Smooth muscle cell (in vitro differentiated cells): ENCODE measurements at regions not wholly inside any gene's neighbourhood (a gene's known extent, or its start where the extent isn't known, plus 50 kb on each side); places are given as distances from the start of the nearest gene placed in this dataset.
"Not testable (repeated sequence)": the region's sequence is repeated elsewhere in the genome, so short reads cannot be mapped to it uniquely, and the experiment has no call there.

Experiments
- DNase-seq: peaks from one replicate; lab custom pipeline; 2025; ENCODE audit not compliant: unreplicated experiment; lab: John Stamatoyannopoulos, UW
- H2AFZ ChIP-seq: fragments of 200-600 bp; sonication (generic); 2 replicates; pipeline ENCODE4 v1.6.0; 2016; ENCODE audit warnings: antibody characterized with exemption, low read depth, mild to moderate bottlenecking
- H3F3A ChIP-seq: fragments of 200-600 bp; sonication (generic); 2 replicates; pipeline ENCODE4 v1.6.0; 2017; ENCODE audit warnings: antibody characterized with exemption, low read depth
- H3K27ac ChIP-seq: fragments of 200-600 bp; sonication (generic); 2 replicates; pipeline ENCODE4 v1.5.1; 2016; ENCODE audit warnings: low read depth, mild to moderate bottlenecking
- H3K27me3 ChIP-seq: fragments of 200-600 bp; sonication (generic); 2 replicates; pipeline ENCODE4 v1.6.1; 2016; ENCODE audit warnings: low read depth, mild to moderate bottlenecking
- H3K36me3 ChIP-seq: fragments of 200-600 bp; sonication (generic); 2 replicates; pipeline ENCODE4 v1.5.1; 2016; ENCODE audit warnings: low read depth
- H3K4me1 ChIP-seq: fragments of 200-600 bp; sonication (generic); 2 replicates; pipeline ENCODE4 v1.5.1; 2016; ENCODE audit warnings: low read depth
- H3K4me2 ChIP-seq: fragments of 200-600 bp; sonication (generic); 2 replicates; pipeline ENCODE4 v1.6.0; 2016; ENCODE audit warnings: mild to moderate bottlenecking
- H3K4me3 ChIP-seq: fragments of 200-600 bp; sonication (generic); 2 replicates; pipeline ENCODE4 v1.5.1; 2016; ENCODE audit warnings: mild to moderate bottlenecking
- H3K79me2 ChIP-seq: fragments of 200-600 bp; sonication (generic); 2 replicates; pipeline ENCODE4 v1.6.0; 2016; ENCODE audit warnings: low read depth, mild to moderate bottlenecking
- H3K9ac ChIP-seq: fragments of 200-600 bp; sonication (generic); 2 replicates; pipeline ENCODE4 v1.6.0; 2016; ENCODE audit warnings: low read depth
- H3K9me3 ChIP-seq: fragments of 200-600 bp; sonication (generic); replicated peaks from 2 replicates; pipeline ENCODE4 v1.5.1; 2016; ENCODE audit warnings: low read depth
- H4K20me1 ChIP-seq: fragments of 200-600 bp; sonication (generic); 2 replicates; pipeline ENCODE4 v1.6.0; 2016; ENCODE audit warnings: low read depth
- WGBS: methylation state at CpG from one replicate; pipeline ENCODE4 v1.1.7; 2016; ENCODE audit warnings: low lambda C conversion rate; 5-methylcytosine and 5-hydroxymethylcytosine counted together
- TF ChIP-seq, protein P1 (sequence below): fragments of 200-600 bp; sonication (generic); IDR thresholded peaks from 2 replicates; pipeline ENCODE4 v1.5.1; 2017; ENCODE audit warnings: borderline replicate concordance, mild to moderate bottlenecking, antibody characterized with exemption; ENCODE audit not compliant: insufficient read depth, poor library complexity, severe bottlenecking

DNA sequence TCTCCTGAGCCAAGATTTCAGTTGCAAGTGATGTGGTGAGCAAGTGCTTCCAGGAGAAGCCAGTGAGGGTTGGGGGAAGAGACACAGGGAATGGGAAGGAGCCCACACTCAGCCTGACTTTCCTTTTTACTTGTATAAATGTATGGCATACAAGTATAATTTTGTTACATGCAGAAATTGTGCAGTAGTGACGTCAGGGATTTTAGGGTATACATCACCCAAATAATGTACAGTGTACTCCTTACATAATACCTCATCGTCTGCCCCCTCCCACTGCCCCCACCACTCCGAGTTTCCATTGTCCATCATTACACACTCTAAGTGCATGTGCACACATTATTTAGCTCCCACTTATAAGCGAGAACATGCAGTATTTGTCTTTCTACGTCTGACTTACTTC, 68.7 kb upstream of the GBA3 start:
- H3K4me1 ChIP-seq, H3K9ac ChIP-seq, H3K36me3 ChIP-seq, H3K4me3 ChIP-seq, H4K20me1 ChIP-seq, DNase-seq, H3K9me3 ChIP-seq, H3F3A ChIP-seq, H3K79me2 ChIP-seq, H3K4me2 ChIP-seq, H3K27me3 ChIP-seq, H2AFZ ChIP-seq, H3K27ac ChIP-seq: not testable (repeated sequence)
- WGBS: 96% methylated on average over 5 of the region's 5 CpGs

- no peaks in the 10 kb centered on the region for H3K27me3 ChIP-seq
- H3K4me1 ChIP-seq: peaks cover 7% of the 10 kb centered on the region
- H2AFZ ChIP-seq: peak overlapping the region; percentile 46
- H3F3A ChIP-seq: no peaks in the 10 kb centered on the region
- H3K9ac ChIP-seq: no peak overlapping the region
- 13% methylated on average over 3 of the region's 3 CpGs for WGBS
- peak overlapping the region; percentile 32 for H3K27ac ChIP-seq
- H3K36me3 ChIP-seq: no peaks in the 10 kb centered on the region
- H3K4me2 ChIP-seq: peak overlapping the region; percentile 67
- TF ChIP-seq, protein P1, sequence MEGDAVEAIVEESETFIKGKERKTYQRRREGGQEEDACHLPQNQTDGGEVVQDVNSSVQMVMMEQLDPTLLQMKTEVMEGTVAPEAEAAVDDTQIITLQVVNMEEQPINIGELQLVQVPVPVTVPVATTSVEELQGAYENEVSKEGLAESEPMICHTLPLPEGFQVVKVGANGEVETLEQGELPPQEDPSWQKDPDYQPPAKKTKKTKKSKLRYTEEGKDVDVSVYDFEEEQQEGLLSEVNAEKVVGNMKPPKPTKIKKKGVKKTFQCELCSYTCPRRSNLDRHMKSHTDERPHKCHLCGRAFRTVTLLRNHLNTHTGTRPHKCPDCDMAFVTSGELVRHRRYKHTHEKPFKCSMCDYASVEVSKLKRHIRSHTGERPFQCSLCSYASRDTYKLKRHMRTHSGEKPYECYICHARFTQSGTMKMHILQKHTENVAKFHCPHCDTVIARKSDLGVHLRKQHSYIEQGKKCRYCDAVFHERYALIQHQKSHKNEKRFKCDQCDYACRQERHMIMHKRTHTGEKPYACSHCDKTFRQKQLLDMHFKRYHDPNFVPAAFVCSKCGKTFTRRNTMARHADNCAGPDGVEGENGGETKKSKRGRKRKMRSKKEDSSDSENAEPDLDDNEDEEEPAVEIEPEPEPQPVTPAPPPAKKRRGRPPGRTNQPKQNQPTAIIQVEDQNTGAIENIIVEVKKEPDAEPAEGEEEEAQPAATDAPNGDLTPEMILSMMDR: no peak
- no peaks in the 10 kb centered on the region for H4K20me1 ChIP-seq
- H3K4me3 ChIP-seq: no peak overlapping the region
- no peak for DNase-seq
- no peaks in the 10 kb centered on the region for H3K79me2 ChIP-seq
- no peaks in the 10 kb centered on the region for H3K9me3 ChIP-seq
These were observed 67.4 kb upstream of the GBA3 start for GRCh38 chr4:22625311-22625710.

- H2AFZ ChIP-seq, DNase-seq, H3K79me2 ChIP-seq, H3K27me3 ChIP-seq, H3F3A ChIP-seq, H3K36me3 ChIP-seq, H3K27ac ChIP-seq, H3K4me3 ChIP-seq, H3K4me2 ChIP-seq, H3K4me1 ChIP-seq, H3K9ac ChIP-seq, H4K20me1 ChIP-seq, H3K9me3 ChIP-seq: not testable (repeated sequence)
These were observed 64.9 kb upstream of the GBA3 start for GRCh38 chr4:22627851-22628250.

DNA sequence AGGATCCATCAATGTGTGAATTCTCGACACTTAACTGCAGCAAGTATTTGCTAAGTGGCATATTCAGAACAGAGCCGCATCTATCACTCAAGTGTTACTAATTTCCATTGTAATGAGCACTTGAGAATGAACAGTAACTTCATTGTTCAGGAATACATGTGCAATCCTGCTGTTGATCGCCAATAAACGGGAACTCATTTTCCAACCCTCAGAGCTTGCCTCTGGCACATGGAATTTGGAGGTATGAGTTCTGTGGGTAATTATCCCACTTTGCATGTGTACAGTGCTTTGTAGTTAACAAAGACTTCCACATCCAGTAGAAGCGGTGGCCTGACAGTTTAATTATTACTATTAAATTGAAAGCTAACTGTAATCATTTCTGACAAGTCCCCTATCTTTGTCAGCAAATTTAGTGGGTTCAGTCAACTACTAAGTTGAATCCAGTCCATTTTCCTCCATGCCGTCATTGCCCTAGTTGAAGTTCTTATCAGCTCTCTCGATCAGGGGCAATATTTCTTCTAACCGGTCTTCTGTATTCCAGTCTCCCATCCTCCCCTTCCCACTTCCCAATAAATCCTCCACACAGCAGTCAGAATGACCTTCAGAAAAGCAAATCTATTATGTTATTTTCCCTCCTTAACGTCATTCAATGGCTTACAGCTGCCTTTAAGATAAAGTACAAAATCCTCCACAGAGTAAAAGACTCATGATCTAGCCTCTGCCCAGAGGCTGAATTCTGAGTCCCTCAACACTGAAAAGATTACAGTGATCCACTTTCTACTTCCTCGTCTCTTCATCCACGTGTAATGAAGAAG, 62.4 kb upstream of the GBA3 start:
- DNase-seq, H3K4me1 ChIP-seq, H3K27me3 ChIP-seq, H3K36me3 ChIP-seq, H3K79me2 ChIP-seq, H2AFZ ChIP-seq, H3F3A ChIP-seq, H3K4me2 ChIP-seq, H3K9me3 ChIP-seq, H3K27ac ChIP-seq, H4K20me1 ChIP-seq, H3K9ac ChIP-seq, H3K4me3 ChIP-seq: not testable (repeated sequence)
- WGBS: 63% methylated on average over 11 of the region's 11 CpGs

DNA sequence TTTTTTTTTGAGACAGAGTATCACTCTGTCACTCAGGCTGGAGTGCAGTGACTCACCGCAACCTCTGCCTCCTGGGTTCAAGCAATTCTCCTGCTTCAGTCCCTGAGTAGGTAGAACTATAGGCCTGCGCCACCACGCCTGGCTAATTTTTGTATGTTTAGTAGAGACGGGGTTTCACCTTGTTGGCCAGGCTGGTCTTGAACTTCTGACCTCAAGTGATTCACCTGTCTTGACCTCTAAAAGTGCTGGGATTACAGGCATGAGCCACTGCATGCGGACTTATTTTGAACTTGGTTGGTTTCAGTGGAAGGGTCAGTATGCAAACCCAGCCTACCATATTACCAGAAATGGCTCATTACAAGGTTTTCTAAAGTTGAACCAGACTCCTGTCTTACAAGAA, 61.6 kb upstream of the GBA3 start:
- not testable (repeated sequence) for H3K27ac ChIP-seq, H3K36me3 ChIP-seq, H3K9ac ChIP-seq, H2AFZ ChIP-seq, H3K4me3 ChIP-seq, DNase-seq, H3K4me1 ChIP-seq, H4K20me1 ChIP-seq, H3K9me3 ChIP-seq, H3K79me2 ChIP-seq, H3K27me3 ChIP-seq, H3F3A ChIP-seq, H3K4me2 ChIP-seq
- WGBS: 90% methylated on average over 5 of the region's 5 CpGs
